CD8-positive, alpha-beta memory T cell (primary cell): ENCODE measurements at regions not wholly inside any gene's neighbourhood (a gene's known extent, or its start where the extent isn't known, plus 50 kb on each side); places are given as distances from the start of the nearest gene placed in this dataset.
A peak's percentile ranks its signal among the peaks of the same experiment; 100 is the strongest.
"Not testable (repeated sequence)": the region's sequence is repeated elsewhere in the genome, so short reads cannot be mapped to it uniquely, and the experiment has no call there.

Experiments used
- CTCF ChIA-PET: fragments of 350-600 bp; sonication (Branson Sonifier 250); formaldehyde crosslinking; loops from one replicate; lab custom pipeline; 2021; ENCODE audit warnings: antibody characterized with exemption; lab: Charles Lee
- POLR2A ChIA-PET: fragments of 350-600 bp; sonication (Branson Sonifier 250); formaldehyde crosslinking; loops from one replicate; lab custom pipeline; 2021; ENCODE audit warnings: antibody characterized with exemption; lab: Charles Lee
- DNase-seq, 5 donors: peaks; one replicate each; pipeline versions ENCODE4 v3.0.0 to v3.0.0-alpha.2; 2020 to 2022; ENCODE audit warnings: mixed read lengths in 1 of 5
- H3K27ac ChIP-seq: one replicate; pipeline ENCODE4 v1.7.0; 2013; ENCODE audit warnings: low read depth, mild to moderate bottlenecking, low read length, moderate library complexity
- H3K27me3 ChIP-seq: 2 replicates; pipeline ENCODE4 v1.7.0; 2013; ENCODE audit warnings: low read length, mild to moderate bottlenecking; ENCODE audit not compliant: insufficient read depth, poor library complexity, severe bottlenecking
- H3K36me3 ChIP-seq: 2 replicates; pipeline ENCODE4 v1.7.0; 2013; ENCODE audit warnings: mild to moderate bottlenecking, low read length, moderate library complexity; ENCODE audit not compliant: insufficient read depth
- H3K4me1 ChIP-seq: 2 replicates; pipeline ENCODE4 v1.7.0; 2013; ENCODE audit warnings: mild to moderate bottlenecking, low read length, moderate library complexity; ENCODE audit not compliant: insufficient read depth
- H3K4me3 ChIP-seq: 2 replicates; pipeline ENCODE4 v1.7.0; 2013; ENCODE audit warnings: mild to moderate bottlenecking, low read length
- H3K9me3 ChIP-seq: 2 replicates; pipeline ENCODE4 v1.7.0; 2013; ENCODE audit warnings: mild to moderate bottlenecking, low read length
- H3K27ac Mint-ChIP-seq, 8 donors: one replicate each; pipeline ENCODE4 v1.8.0; 2020 to 2021; ENCODE audit warnings: mixed read lengths in 8 of 8, mild to moderate bottlenecking in 6 of 8, inconsistent platforms in 3 of 8, moderate library complexity in 3 of 8
- H3K27me3 Mint-ChIP-seq, 2 donors: one replicate each; pipeline ENCODE4 v1.8.0; 2020 to 2021; ENCODE audit warnings: mixed read lengths in 2 of 2, mild to moderate bottlenecking in 1 of 2, moderate library complexity in 1 of 2
- H3K36me3 Mint-ChIP-seq, 3 donors: one replicate each; pipeline ENCODE4 v1.8.0; 2020 to 2021; ENCODE audit warnings: mixed read lengths in 3 of 3, inconsistent platforms in 1 of 3, mild to moderate bottlenecking in 1 of 3
- H3K4me1 Mint-ChIP-seq, 3 donors: one replicate each; pipeline ENCODE4 v1.8.0; 2020 to 2021; ENCODE audit warnings: mixed read lengths in 3 of 3, inconsistent platforms in 1 of 3, mild to moderate bottlenecking in 1 of 3
- H3K4me3 Mint-ChIP-seq, 7 donors: one replicate each; pipeline ENCODE4 v1.8.0; 2020 to 2021; ENCODE audit warnings: mixed read lengths in 7 of 7, mild to moderate bottlenecking in 6 of 7, moderate library complexity in 4 of 7, inconsistent platforms in 2 of 7
- H3K9me3 Mint-ChIP-seq, 5 donors: one replicate each; pipeline ENCODE4 v1.8.0; 2020 to 2022; ENCODE audit warnings: mixed read lengths in 5 of 5, mild to moderate bottlenecking in 3 of 5, moderate library complexity in 2 of 5, inconsistent platforms in 1 of 5

- H3K27me3 Mint-ChIP-seq = not testable (repeated sequence)
- POLR2A ChIA-PET = interaction anchor here (0.7 to 2.4 kb wide), 3 partner anchors 16 to 33 kb away, joined by 3 to 23 read pairs (median 4); no protein-coding TSS in a partner anchor
These were observed 49.9 kb upstream of the CHD2 start for GRCh38 chr15:92850218-92850617.

More at GRCh38 chr15:92850218-92850617, 49.9 kb upstream of the CHD2 start:
- not testable (repeated sequence) for H3K36me3 Mint-ChIP-seq, DNase-seq, H3K9me3 ChIP-seq, H3K4me3 ChIP-seq, H3K27me3 ChIP-seq, H3K27ac ChIP-seq, H3K36me3 ChIP-seq, H3K9me3 Mint-ChIP-seq
- CTCF ChIA-PET = interaction anchor here (1.2 to 2.2 kb wide), 5 partner anchors 8 to 62 kb away, joined by 3 to 9 read pairs (median 3); no protein-coding TSS in a partner anchor
- Mint-ChIP-seq H3K27ac (peak overlapping the region in 5 of 8 donors; percentile 33 to 96 (median 74)), H3K4me1 (peaks cover 35 to 50% (median 48%) of the 10 kb centered on the region in 3 donors), H3K4me3 (peak overlapping the region in 2 of 7 donors; percentile 32 to 50)
- H3K4me1 ChIP-seq = peaks cover 47% of the 10 kb centered on the region
